NCI-H446 (cell line): ENCODE measurements at regions not wholly inside any gene's neighbourhood (a gene's known extent, or its start where the extent isn't known, plus 50 kb on each side); places are given as distances from the start of the nearest gene placed in this dataset.

ENCODE experiments used
- DNase-seq, 2 experiments: peaks; one replicate each; lab custom pipeline; 2025; lab: John Stamatoyannopoulos, UW

DNA sequence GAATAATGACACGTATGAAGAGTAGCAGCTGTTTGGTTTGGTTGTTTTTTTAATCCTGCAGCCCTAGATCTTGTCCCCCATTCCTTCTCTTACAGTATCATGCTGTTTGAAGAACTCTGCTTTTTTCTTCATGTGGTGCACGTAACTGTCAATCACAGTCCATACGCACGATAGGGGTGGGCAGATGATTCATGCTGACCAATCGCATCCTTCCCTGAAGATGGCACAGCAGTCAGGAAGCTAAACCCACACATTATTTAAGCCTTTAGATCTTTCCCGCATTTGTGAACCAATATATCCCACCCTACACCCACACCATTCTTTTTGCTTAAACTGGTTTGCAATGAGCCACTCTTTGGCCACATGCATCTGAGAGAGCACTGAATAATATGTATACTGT lies 158.9 kb upstream of the PLEKHA5 start:
- DNase-seq: no peak

DNA sequence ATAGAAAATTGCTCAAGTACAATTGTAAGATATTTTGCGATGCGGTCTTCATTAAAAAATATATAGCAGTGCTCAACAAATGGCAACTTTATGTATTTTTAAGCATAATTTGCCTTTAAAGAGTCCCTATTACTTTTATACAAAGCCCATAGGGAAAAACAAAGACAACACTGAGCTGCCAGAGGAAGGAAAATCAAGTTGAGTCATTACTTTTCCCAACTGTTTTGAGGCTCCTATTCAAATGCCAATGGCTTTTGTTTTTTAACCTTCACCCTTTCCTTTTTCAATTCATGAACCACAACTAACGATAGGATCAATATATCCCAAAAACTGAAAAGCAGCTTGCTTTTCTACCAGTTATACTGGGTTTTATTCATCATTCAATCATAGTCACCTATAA lies 157.6 kb upstream of the PLEKHA5 start:
- DNase-seq: no peak

DNA sequence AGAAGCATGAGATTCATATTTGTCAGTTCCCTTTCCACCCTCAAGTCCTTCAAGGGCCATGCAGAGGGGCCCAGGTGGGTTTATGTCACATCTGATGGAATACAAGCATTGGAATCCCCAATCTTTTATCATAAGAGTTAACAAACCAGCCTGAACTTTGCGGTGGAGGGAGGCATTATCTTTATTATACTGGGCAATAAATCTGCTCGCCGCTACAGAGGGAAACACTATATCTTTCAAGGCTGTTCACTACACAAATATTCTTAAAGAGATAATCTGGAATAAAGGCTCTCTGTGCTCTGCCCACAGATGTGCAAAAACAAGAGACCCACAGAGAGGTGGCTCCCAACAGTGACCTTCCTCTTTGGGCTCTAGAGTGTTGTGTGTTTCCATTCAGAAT lies 153.6 kb upstream of the PLEKHA5 start:
- no peak for DNase-seq

DNA sequence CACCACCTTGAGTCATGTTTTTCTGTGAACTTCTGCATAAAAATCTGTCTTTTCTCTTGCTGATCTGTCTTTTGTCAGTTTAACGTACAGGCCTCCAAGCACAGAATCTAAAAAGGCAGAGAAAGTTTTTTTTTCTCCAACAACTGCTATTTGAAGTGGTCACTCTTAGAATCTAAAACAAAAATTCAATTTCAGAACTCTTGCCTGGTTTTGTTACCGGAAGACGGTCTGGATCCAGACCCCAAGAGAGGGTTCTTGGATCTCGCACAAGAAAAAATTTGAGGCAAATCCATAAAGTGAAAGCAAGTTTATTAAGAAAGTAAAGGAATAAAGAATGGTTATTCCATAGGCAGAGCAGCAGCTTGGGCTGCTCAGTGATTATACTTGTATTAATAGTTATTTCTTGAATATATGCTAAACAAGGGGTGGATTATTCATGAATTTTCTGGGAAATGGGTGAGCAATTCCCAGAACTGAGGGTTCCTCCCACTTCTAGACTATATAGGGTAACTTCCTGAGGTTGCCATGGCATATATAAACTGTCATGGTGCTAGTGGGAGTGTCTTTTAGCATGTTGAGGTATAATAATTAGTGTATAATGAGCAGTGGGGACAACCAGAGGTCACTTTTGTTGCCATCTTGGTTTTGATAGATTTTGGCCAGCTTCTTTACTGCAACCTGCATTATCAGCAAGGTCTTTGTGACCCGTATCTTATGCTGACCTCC lies 150.0 kb upstream of the PLEKHA5 start:
- DNase-seq: no peak

DNA sequence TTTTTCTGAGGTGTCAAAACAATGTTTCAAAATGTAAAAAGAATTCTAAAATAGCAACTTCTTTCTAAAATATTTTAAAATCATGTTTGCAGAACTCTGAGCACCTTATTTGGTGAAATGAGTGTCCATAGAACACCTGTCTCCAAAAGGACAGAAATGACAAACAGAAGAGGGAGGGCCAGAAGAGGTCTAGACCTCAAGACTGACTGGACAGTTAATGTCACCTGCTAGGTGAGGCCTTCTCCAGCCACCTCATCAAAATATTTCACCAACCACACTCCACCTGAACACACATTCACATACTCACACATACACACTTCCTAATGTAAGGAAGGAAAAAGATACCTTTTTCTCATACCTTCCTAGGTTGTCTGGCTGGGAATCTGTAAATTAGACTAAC lies 147.8 kb upstream of the PLEKHA5 start:
- no peak for DNase-seq

DNA sequence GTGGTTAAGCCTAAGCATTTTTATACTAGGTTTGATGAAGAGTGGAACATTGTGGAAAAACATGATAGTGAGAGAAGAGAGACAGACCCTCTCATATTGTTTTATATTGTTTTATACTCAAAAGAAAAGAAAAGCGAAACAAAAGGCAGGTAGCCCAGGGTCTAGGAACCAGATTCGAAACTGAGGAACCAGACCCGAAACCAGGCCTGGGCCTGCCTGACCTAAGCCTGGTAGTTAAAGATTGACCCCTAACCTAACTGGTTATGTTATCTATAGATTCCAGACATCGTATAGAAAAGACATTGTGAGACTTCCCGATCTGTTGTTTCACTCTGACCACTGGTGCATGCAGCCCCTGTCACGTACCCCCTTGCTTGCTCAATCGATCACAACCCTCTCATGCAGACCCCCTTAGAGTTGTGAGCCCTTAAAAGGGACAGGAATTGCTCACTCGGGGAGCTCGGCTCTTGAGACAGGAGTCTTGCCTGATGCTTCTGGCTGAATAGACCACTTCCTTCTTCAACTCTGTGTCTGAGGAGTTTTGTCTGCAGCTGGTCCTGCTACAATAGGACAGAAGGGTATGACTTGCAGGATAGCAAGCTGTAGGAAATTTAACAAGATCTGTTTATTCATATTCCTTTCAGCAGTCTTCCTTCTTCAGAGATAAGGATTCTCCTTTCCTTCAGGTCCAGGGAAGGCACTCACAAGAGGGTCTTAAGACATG lies 147.1 kb upstream of the PLEKHA5 start:
- no peak for DNase-seq

DNA sequence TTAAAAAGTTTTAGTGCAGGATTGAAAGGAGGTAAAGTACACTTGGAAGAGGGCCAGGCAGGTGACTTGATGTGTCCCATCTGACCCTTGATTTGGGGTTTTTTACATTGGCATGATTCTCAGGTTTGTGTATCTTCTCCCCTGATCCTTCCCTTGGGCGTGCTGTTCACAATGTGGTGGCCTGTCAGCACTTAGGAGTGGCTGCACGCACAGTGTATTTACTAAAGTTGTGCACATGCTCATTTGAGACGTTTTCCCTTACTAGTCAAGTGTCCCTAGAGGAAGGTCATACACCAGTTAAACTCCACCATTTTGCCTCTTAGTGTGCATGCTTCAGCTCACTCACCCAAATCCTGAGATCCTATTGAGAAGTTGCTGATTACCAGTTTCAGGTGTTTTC lies 145.7 kb upstream of the PLEKHA5 start:
- DNase-seq: no peak

DNA sequence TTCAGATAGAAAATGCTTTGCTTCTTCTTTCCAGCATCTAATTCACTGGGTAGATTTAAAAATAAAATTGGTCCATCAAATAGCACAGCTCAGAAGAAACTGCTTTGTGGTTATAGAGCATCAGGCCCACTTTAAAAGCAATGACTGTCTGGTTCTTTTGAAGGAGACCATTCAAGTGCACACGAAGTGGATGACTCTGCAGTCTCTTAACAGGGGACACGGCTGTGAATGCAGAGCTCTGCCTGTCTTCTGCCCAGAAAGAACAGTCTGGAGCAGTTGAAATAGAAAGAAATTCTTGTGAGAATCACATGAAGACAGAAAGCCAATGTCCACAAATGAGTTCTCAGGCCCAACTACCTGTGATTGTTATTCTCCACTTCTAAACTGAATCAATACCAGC lies 138.7 kb upstream of the PLEKHA5 start:
- no peak for DNase-seq

DNA sequence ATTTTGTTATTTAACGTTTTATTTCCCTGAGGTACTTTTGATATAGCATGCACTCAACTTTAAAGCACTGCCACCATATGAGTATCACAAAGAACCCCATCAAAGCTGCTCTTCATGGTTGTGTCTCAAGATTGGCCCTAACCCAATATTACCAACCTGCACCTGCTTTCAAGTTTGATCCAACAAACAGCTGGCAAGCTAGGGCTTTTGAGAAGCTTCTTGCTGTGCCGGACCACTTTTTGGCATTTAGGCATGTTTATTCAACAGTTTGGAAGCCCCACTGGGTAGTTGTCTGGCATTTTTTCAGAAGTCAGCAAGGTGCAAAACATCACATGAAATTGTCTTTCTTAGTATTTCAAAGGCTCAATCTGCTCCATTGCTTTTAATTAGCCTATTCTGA lies 137.2 kb upstream of the PLEKHA5 start:
- DNase-seq: peak; percentile 88 to 97

DNA sequence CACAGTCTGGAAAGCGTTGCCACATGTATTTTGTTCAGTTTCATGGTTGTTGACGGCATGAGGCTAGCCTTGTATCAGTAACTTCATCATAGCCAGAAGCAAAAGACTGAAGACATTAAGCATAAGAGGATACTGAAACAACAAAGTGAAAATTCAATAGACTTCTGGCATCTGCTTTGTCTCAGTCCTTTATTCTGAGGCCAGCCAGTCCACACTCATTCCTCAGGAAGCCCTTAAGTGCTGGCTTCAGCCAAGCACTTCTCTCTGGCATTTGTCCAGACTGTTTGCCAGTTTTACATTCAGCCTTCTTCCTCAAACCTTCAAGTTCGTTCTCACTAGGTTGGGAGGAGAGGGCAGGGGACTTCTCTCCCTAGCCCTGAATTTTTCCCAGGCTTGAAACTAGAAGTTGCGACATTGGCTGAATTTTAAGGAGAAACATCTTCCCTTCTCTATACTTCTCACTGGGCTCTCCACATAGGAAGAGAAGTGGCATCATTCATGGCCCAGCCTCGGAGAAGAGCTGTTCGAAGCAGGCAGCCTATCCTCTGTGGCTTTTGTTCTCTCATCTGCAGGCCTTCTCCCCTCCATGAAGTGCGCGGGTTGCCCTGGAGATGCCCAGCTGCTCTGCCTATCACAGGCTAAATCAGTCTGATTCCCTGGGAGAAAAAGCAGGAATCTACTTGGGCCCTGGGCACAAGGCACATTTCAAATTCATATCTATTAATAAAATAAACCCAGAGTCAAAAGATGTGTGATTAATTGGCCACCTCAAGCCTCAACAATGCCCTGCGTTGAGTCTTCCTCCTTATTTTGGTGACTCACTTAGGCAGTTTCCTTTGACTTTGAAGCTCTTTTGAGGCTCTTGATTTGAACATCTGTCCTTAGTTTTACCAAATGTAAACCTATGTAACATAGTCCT lies 130.9 kb upstream of the PLEKHA5 start:
- DNase-seq: peak in 1 of 2 experiments; percentile 45

DNA sequence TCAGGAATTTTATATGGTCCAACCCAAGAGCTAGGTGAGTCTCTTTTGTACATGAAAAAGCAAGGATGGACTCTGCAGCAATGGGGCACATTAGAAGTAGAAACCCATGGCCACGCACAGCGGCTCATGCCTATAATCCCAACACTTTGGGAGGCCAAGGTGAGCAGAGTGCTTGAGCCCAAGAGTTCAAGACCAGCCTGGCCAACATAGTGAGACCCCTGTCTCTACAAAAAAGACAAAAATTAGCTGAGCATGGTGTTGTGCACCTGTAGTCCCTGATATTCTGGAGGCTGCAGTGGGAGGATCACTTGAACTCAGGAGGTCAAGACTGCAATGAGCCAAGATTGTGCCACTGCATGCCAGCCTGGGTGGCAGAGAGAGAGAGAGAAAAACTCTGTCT lies 128.7 kb upstream of the PLEKHA5 start:
- no peak for DNase-seq

DNA sequence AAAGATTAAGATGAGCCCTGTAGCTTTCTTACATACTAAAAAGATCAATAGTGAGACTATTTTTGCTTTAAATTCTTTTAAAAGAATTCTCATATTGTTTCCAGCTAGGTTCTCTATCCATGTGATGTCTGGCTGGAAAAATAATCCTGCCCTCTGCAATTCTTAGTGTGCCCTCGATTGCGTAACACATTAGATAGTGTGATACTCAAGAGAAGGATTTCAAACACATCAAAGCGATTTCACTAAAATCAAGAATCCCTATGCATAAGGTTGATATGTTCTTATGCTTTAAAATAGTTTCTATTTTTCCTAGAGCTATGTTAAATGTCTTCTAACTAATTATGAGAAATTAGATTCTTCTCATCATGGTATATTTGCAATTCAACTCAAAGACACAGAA lies 127.3 kb upstream of the PLEKHA5 start:
- DNase-seq: no peak

DNA sequence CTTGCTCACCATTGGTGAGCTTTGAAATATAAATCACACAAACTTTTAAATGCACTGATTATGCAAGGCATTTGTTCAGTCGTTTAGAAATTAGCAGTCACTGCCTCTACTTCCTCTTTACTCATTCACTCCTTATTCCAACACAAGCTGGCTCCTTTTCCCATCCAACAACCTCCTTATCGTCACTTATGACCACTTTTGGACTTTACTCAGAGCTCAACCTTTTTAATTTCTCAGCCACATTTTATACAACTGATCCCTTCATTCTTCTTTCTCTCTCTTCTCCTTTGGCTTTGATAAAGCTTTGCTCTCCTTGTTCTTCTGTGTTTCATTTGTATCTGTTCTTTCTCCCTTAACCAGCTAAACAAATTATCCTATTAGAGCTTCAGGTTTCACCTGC lies 126.4 kb upstream of the PLEKHA5 start:
- no peak for DNase-seq

DNA sequence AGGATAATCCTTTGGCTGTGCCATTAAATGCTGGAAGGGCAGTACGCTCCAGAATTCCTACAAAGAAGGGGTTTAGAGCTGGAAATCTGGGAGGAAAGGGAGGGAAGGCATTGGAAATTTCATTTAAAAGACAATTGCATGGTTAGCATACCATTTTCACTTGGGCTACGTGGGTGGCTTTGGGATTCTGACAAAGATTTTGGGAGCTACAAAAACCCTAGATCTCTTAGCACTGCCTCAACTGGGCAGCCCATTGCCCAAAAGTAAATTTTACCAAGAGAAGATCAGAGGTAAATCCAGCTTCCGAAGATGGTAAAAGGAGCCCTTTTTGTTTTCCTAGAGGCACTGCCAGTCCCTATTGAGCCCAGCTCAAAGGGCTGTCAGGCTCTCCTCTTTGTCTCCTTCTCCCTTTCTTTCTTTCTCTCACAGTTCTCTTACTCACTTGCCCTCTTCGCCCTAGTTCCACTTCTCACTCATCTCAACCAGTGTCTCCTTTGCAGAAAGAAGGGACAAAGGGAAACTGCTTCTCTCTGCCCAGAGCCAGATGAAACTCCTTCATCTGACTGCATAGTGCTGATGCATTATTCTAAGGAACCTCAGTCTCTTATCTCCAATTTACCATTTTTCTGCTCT lies 125.4 kb upstream of the PLEKHA5 start:
- no peak for DNase-seq

DNA sequence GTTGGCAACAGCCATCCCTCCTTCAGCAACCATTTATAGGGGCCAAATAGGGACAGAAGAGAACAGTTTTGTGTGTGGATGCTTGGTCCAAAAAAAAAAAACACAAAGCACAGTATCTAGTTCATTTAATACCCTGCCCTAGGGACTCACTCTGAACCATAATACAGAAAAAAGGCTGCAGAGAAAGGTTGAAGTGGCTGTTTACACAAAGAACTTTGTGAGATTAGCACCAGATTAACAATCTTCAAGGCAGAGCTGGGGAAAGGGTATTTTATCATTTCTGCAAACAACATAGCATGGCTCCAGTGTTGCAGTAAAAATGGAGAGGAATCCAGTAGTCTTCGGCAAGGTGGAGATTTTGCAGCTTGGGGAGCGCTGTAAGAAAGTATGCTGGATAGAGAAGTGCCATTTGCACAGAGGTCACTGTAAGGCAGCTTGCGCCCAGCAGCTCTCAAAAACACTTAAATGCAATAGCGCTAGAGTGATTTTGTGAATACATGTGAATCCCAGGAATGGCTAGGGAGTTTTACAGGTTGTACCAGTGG lies 124.2 kb upstream of the PLEKHA5 start:
- DNase-seq: no peak

DNA sequence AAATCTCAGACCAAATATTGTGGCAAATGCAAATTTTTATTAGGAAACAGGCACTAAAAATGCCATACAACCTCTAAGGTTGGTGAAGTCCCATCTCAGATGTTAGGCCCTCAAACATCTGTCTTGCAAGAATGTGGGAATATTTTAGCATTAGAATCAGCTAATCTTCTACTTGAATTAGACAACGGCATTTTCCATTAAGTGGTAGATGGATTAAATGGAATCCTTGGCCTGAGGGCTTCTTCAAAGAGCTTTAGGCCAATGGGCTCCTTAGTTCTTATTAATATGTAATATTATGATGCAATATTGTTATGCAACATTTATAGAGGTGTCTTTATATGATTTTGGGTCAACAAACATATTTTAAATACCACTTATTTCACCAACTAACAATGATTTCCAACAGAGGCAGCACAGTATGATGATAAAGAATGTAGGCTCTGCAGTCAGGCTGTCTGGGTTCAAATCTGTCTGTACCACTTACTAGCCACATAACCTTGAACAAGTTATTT lies 122.9 kb upstream of the PLEKHA5 start:
- DNase-seq: no peak

DNA sequence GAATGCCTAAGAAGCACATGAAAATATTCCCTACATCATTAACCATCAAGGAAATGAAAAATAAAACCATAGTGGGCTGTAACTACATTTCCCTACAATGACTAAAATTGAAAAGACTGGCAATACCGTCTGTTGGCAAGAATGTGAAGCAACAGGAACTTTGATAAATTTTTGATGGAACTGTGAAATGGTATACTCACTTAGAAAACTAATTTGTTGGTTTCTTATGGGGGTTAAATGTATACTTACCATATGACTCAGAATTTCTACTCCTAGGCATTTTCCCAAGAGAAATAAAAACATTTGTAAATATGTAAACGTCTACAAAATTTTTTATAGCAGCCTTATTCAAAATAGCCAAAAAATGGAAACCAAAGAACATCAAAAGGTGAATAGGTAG lies 121.4 kb upstream of the PLEKHA5 start:
- no peak for DNase-seq

DNA sequence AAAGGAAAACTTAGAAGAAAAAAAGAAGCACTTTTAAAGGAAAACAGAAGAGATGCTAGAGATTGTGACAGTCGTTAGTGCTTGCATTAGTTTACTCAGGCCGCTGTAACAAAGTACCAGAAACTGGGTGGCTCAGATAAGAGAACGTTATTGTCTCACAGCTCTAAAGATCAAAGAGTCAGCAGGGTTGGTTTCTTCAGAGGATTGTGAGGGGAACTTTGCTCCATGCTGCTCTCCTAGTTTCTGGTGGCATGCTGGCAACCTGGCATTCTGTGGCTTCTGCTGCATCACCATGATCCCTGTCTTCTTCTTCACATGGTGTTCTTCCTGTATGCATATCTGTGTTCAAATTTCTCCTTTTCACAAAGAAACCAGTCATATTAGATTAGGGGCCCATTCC lies 119.4 kb upstream of the PLEKHA5 start:
- no peak for DNase-seq

DNA sequence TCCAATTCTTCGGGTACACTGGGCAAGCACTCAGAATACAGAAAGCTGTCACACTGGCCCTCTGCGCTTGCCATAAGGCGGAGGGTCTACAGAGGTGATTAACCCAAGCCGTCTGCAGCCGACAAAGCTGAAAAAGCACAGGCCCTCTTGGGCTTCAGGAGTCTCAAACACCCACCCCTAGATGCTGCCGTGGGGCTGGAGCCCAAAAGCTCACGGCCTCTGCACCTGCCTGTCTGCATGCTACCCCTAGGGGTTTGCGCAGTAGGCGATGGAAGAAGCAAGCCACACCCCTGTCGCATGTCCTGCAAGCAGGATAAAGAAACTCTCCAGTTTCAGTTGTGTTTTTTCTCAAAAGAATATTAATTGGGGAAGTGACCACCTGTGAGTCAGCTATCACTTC lies 118.8 kb upstream of the PLEKHA5 start:
- DNase-seq: no peak

DNA sequence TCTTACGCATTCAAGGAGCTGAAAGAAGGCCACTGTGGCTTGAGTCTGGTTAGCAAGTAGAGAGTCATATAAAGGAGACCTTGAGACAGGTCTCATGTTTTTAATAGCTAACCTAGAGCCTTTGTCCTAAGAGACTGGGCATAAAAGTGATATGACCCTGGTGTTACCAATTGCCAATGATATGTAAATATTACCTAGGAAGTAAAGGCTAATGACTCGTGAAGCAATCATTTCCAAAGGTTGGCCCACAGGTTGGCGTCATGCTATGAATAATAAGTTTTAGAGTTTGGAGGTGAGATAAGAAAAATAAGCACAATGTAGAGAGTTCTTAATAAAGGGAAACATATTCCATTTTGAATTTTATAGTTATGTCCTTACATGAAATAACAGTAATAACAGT lies 116.6 kb upstream of the PLEKHA5 start:
- no peak for DNase-seq

DNA sequence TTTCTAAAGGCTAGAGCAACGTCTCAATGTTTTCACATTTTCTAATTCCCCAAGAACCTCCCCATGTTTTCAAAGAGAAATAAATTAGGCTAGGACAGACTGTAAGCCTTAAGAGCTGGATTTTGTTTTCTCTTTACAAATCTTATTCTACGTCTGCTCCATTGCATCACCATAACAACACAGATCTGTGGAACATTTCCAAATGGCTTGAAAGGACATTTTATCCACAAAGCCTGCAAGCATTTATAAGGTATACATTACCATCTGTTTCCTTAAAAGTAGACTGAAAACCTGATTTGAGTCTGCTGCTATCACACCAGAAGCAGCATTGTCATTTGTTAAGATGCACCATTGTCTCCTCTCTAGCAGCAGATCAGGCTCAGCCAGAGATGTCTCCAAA lies 115.3 kb upstream of the PLEKHA5 start:
- peak in 1 of 2 experiments; percentile 13 for DNase-seq

DNA sequence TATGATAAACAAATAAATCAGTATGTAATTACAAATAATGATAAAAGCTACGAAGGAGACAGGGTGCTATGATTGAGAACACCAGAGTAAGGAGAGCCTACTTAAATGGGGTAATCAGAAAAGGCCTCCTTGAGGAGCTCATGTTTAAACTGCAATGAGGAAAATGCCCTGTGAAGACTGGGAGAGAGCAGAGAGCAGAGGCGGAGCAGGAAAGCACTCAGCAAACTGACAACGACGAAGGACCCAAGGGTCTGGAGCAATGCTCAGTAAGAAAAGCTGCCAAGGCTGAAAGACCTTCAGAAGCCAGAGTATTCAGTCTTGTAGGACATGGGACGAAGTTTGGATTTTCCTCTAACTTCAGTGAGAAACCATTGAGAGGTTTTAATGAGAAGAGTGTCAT lies 114.2 kb upstream of the PLEKHA5 start:
- no peak for DNase-seq
